Erythroblast (primary cell): ENCODE measurements at regions not wholly inside any gene's neighbourhood (a gene's known extent, or its start where the extent isn't known, plus 50 kb on each side); places are given as distances from the start of the nearest gene placed in this dataset.

ENCODE experiments used
- GATA1 ChIP-seq: IDR thresholded peaks from 2 replicates; pipeline ENCODE4 v1.6.1; 2011; ENCODE audit warnings: low read depth, mild to moderate bottlenecking, control low read depth, low read length, moderate library complexity
- POLR2A ChIP-seq: IDR thresholded peaks from 2 replicates; pipeline ENCODE4 v1.6.1; 2011; ENCODE audit warnings: mild to moderate bottlenecking, low read length

DNA sequence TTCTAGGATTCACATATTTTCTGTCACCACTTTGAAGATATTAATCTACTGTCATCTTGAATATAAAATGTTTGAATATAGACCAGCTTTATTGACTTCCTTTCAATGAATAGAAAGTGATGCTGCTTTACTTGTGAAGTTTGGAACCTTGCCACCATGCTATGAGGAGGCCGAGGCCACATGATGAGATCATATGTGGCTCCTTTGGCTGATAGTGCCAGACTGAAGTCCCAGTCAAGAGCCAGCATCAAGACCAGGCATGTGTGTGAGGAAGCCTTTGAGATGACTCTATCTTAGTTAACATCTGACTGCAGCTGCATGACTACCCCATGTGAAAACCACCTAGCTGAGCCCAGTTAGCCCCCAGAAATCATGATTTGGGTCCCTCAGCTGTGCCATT is 169.5 kb downstream of the OTOR start:
- TF ChIP-seq POLR2A (no peak), GATA1 (no peak)
